H1 (cell line): ENCODE measurements at regions not wholly inside any gene's neighbourhood (a gene's known extent, or its start where the extent isn't known, plus 50 kb on each side); places are given as distances from the start of the nearest gene placed in this dataset.

Experiments
- CTCF ChIA-PET: fragments of 300-600 bp; sonication (Branson Sonifier 250); formaldehyde crosslinking; loops from one replicate; lab custom pipeline; 2021; ENCODE audit not compliant: partially characterized antibody; lab: Charles Lee
- POLR2A ChIA-PET: fragments of 300-600 bp; sonication (Branson Sonifier 250); formaldehyde crosslinking; loops from one replicate; lab custom pipeline; 2021; ENCODE audit warnings: inconsistent platforms; ENCODE audit not compliant: partially characterized antibody; lab: Charles Lee
- DNase-seq, 2 experiments: peaks; one replicate each; pipeline versions ENCODE4 v3.0.0 to v3.0.0-alpha.2; 2010 to 2022; ENCODE audit warnings: low spot score in 2 of 2, low read depth in 1 of 2, mixed read lengths in 1 of 2
- FAIRE-seq: peaks from 2 replicates; lab custom pipeline; 2011; peaks lifted over from hg19 to GRCh38; lab: Jason Lieb, UNC
- H2AFZ ChIP-seq: 2 replicates; pipeline ENCODE4 v1.8.1; 2012; ENCODE audit warnings: low read length, inconsistent platforms
- H2AK5ac ChIP-seq: 2 replicates; pipeline ENCODE4 v1.6.1; 2013; ENCODE audit warnings: low read depth, low read length
- H2BK120ac ChIP-seq: replicated peaks from 2 replicates; pipeline ENCODE3; 2013; ENCODE audit warnings: low read depth, low read length, inconsistent platforms
- H2BK12ac ChIP-seq: 2 replicates; pipeline ENCODE4 v1.6.1; 2013; ENCODE audit warnings: low read depth, low read length
- H2BK15ac ChIP-seq: 2 replicates; pipeline ENCODE4 v1.6.1; 2013; ENCODE audit warnings: low read length
- H2BK20ac ChIP-seq: 2 replicates; pipeline ENCODE4 v1.6.1; 2013; ENCODE audit warnings: low read length
- H2BK5ac ChIP-seq: 2 replicates; pipeline ENCODE4 v1.6.1; 2013; ENCODE audit warnings: low read depth, low read length
- H3K14ac ChIP-seq: 2 replicates; pipeline ENCODE4 v1.6.1; 2013; ENCODE audit warnings: inconsistent platforms; ENCODE audit not compliant: insufficient read length
- H3K18ac ChIP-seq: 2 replicates; pipeline ENCODE4 v1.6.1; 2013; ENCODE audit warnings: low read length; ENCODE audit errors: extremely low read depth
- H3K23ac ChIP-seq: 2 replicates; pipeline ENCODE4 v1.6.1; 2013; ENCODE audit warnings: inconsistent platforms; ENCODE audit not compliant: insufficient read length
- H3K23me2 ChIP-seq: 2 replicates; pipeline ENCODE4 v1.6.1; 2013; ENCODE audit warnings: low read depth, low read length
- H3K27ac ChIP-seq: 2 replicates; pipeline ENCODE4 v1.6.1; 2011; ENCODE audit warnings: low read depth, low read length, inconsistent platforms
- H3K27me3 ChIP-seq, 4 experiments: replicated peaks in 1 of 4; 1 replicate in 1 of 4; 2 replicates in 3 of 4; pipeline versions ENCODE4 v1.6.1 to v1.8.1; 2011 to 2013; ENCODE audit warnings: low read length in 3 of 4, mild to moderate bottlenecking in 3 of 4, inconsistent platforms in 2 of 4, mixed read lengths in 2 of 4, moderate library complexity in 1 of 4; ENCODE audit not compliant: control insufficient read depth in 3 of 4, insufficient read depth in 3 of 4; ENCODE audit errors: extremely low read depth in 1 of 4
- H3K36me3 ChIP-seq, 4 experiments: 2 replicates each; pipeline versions ENCODE4 v1.6.1 to v1.8.1; 2011 to 2013; ENCODE audit warnings: mild to moderate bottlenecking in 4 of 4, low read length in 3 of 4, moderate library complexity in 2 of 4, control low read depth in 1 of 4, inconsistent platforms in 1 of 4; ENCODE audit not compliant: insufficient read depth in 4 of 4, control insufficient read depth in 2 of 4
- H3K4ac ChIP-seq: replicated peaks from 2 replicates; pipeline ENCODE3; 2013; ENCODE audit warnings: low read length, low read depth, mixed read lengths, inconsistent platforms; ENCODE audit not compliant: insufficient read length
- H3K4me1 ChIP-seq, 4 experiments: replicated peaks in 1 of 4; 1 replicate in 1 of 4; 2 replicates in 3 of 4; pipeline versions ENCODE4 v1.6.1 to v1.8.1; 2011 to 2013; ENCODE audit warnings: low read length in 3 of 4, inconsistent platforms in 2 of 4, mixed read lengths in 1 of 4; ENCODE audit not compliant: insufficient read depth in 4 of 4, control insufficient read depth in 3 of 4
- H3K4me2 ChIP-seq, 2 experiments: 2 replicates each; pipeline versions ENCODE4 v1.6.1 to v1.8.1; 2011 to 2013; ENCODE audit warnings: low read depth in 2 of 2, low read length in 2 of 2, control low read depth in 1 of 2, inconsistent platforms in 1 of 2, mild to moderate bottlenecking in 1 of 2; ENCODE audit not compliant: insufficient read depth in 1 of 2
- H3K4me3 ChIP-seq, 4 experiments: fragments of 200-600, 300-600 bp in 1 of 4; sonication (generic), shearing (Covaris generic), sonication (Bioruptor Twin) in 1 of 4; 2 replicates each; pipeline versions ENCODE4 v1.5.1 to v1.8.1; 2011 to 2016; ENCODE audit warnings: low read length in 4 of 4, low read depth in 3 of 4, control low read depth in 2 of 4, inconsistent platforms in 2 of 4, mild to moderate bottlenecking in 2 of 4, mixed read lengths in 1 of 4, moderate library complexity in 1 of 4; ENCODE audit not compliant: insufficient read depth in 2 of 4; ENCODE audit errors: extremely low read depth in 1 of 4
- H3K56ac ChIP-seq: replicated peaks from 2 replicates; pipeline ENCODE3; 2013; ENCODE audit warnings: low read depth, mild to moderate bottlenecking, mixed read lengths, low read length, inconsistent platforms; ENCODE audit not compliant: insufficient read length
- H3K79me1 ChIP-seq: 2 replicates; pipeline ENCODE4 v1.6.1; 2013; ENCODE audit warnings: low read depth, low read length, control low read depth
- H3K79me2 ChIP-seq, 2 experiments: 2 replicates each; pipeline versions ENCODE4 v1.6.1 to v1.8.1; 2012 to 2013; ENCODE audit warnings: low read length in 2 of 2, mild to moderate bottlenecking in 2 of 2, inconsistent platforms in 1 of 2; ENCODE audit not compliant: insufficient read depth in 2 of 2, control insufficient read depth in 1 of 2
- H3K9ac ChIP-seq, 4 experiments: replicated peaks in 1 of 4; 1 replicate in 1 of 4; 2 replicates in 3 of 4; pipeline versions ENCODE4 v1.6.1 to v1.8.1; 2011 to 2013; ENCODE audit warnings: low read depth in 3 of 4, low read length in 3 of 4, control low read depth in 2 of 4, mild to moderate bottlenecking in 2 of 4, moderate library complexity in 2 of 4, inconsistent platforms in 1 of 4; ENCODE audit errors: extremely low read depth in 1 of 4
- H3K9me3 ChIP-seq, 2 experiments: 2 replicates each; pipeline versions ENCODE4 v1.6.1 to v1.8.1; 2012 to 2013; ENCODE audit warnings: mild to moderate bottlenecking in 2 of 2, moderate library complexity in 2 of 2, control low read depth in 1 of 2, inconsistent platforms in 1 of 2, low read depth in 1 of 2, low read length in 1 of 2, mixed read lengths in 1 of 2; ENCODE audit not compliant: insufficient read depth in 2 of 2
- H4K20me1 ChIP-seq, 2 experiments: replicated peaks in 1 of 2; 2 replicates each; pipeline versions ENCODE3 to v1.8.1; 2011 to 2013; ENCODE audit warnings: inconsistent platforms in 2 of 2, low read length in 2 of 2, mild to moderate bottlenecking in 1 of 2; ENCODE audit not compliant: insufficient read depth in 2 of 2, control insufficient read depth in 1 of 2
- H4K5ac ChIP-seq: 2 replicates; pipeline ENCODE4 v1.6.1; 2013; ENCODE audit warnings: low read length, low read depth, mixed read lengths, inconsistent platforms; ENCODE audit not compliant: insufficient read length
- H4K8ac ChIP-seq: 2 replicates; pipeline ENCODE4 v1.8.0; 2013; ENCODE audit warnings: mild to moderate bottlenecking, moderate library complexity, low read length, inconsistent platforms; ENCODE audit not compliant: insufficient read depth; ENCODE audit errors: extremely low read depth
- H4K91ac ChIP-seq: replicated peaks from 2 replicates; pipeline ENCODE3; 2013; ENCODE audit warnings: low read length, mixed read lengths, inconsistent platforms; ENCODE audit not compliant: insufficient read length
- ASH2L ChIP-seq: fragments of 200-600, 300-600 bp; sonication (generic); IDR thresholded peaks from one replicate; pipeline ENCODE4 v1.7.1; 2017; ENCODE audit warnings: low read length
- BRCA1 ChIP-seq: IDR thresholded peaks from 2 replicates; pipeline ENCODE4 v1.6.1; 2012; ENCODE audit warnings: low read depth, low read length, improper control_type of control experiment
- CHD1 ChIP-seq: IDR thresholded peaks from 2 replicates; pipeline ENCODE4 v1.6.1; 2012; ENCODE audit warnings: low read depth, low read length, improper control_type of control experiment
- EP300 ChIP-seq, 2 experiments: IDR thresholded peaks; 1 replicate in 1 of 2; 2 replicates in 1 of 2; pipeline ENCODE4 v1.6.1; 2011 to 2012; ENCODE audit warnings: low read depth in 2 of 2, low read length in 2 of 2, mild to moderate bottlenecking in 2 of 2, borderline replicate concordance in 1 of 2, inconsistent platforms in 1 of 2, moderate library complexity in 1 of 2
- MAFK ChIP-seq: IDR thresholded peaks from 2 replicates; pipeline ENCODE4 v1.6.1; 2012; ENCODE audit warnings: low read depth, mild to moderate bottlenecking, improper control_type of control experiment, low read length
- TF ChIP-seq, protein P1 (sequence below): IDR thresholded peaks from 2 replicates; pipeline ENCODE4 v1.6.1; 2011; ENCODE audit warnings: low read depth, mild to moderate bottlenecking, low read length; ENCODE audit not compliant: insufficient read depth

DNA sequence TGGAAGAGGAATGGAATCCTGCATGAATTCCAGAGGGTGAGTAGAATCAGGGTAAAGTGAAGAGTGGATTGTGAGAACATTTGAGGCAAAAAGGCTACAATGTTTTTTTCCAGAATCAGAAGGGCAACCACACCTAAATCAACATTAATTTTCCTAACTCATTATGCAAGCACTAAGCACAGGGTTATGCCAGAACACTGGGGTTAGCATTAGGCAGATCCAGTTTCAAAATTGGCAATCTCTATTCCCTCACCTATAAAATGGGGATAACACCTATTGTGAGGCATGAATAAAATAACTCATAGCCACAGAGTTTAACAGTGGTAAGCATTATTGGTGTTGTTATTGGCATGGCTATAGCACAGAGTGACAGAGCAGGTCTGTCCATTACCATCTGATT lies 378.6 kb upstream of the FAT3 start:
- no peak for FAIRE-seq
- Histone ChIP-seq H3K79me2 (no peaks in the 10 kb centered on the region), H3K4me3 (no peak overlapping the region), H2BK120ac (no peak overlapping the region), H2AK5ac (no peak overlapping the region), H3K14ac (no peak overlapping the region), H3K36me3 (no peaks in the 10 kb centered on the region), H3K56ac (no peak overlapping the region), H4K20me1 (no peaks in the 10 kb centered on the region), H3K9me3 (no peaks in the 10 kb centered on the region), H4K8ac (no peak overlapping the region), H3K4me2 (no peak overlapping the region), H3K27me3 (no peaks in the 10 kb centered on the region), H3K4me1 (peaks cover 0 to 3% (median 0%) of the 10 kb centered on the region in 4 experiments; a peak in 1 of 7 replicates), H3K18ac (no peak overlapping the region), H4K91ac (no peak overlapping the region), H2BK20ac (no peak overlapping the region), H3K4ac (no peak overlapping the region), H2AFZ (no peak overlapping the region), H2BK15ac (no peak overlapping the region), H3K79me1 (no peaks in the 10 kb centered on the region), H2BK12ac (no peak overlapping the region), H2BK5ac (no peak overlapping the region), H3K23ac (no peak overlapping the region), H3K23me2 (no peaks in the 10 kb centered on the region), H3K27ac (no peak overlapping the region), H3K9ac (no peak overlapping the region), H4K5ac (no peak overlapping the region)
- POLR2A ChIA-PET, result no interaction called here
- CTCF ChIA-PET, result no interaction called here
- no peak for DNase-seq
- TF ChIP-seq CHD1 (no peak), MAFK (no peak), ASH2L (no peak), EP300 (IDR thresholded peaks at IDR 0.05; ENCODE audit: borderline replicate concordance in 1 of 2, low read depth in 2 of 2, low read length in 2 of 2) (no peak), BRCA1 (no peak)
- TF ChIP-seq, protein P1, sequence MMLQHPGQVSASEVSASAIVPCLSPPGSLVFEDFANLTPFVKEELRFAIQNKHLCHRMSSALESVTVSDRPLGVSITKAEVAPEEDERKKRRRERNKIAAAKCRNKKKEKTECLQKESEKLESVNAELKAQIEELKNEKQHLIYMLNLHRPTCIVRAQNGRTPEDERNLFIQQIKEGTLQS, result no peak
